Gastroesophageal sphincter (tissue), 4 donors: ENCODE measurements at regions not wholly inside any gene's neighbourhood (a gene's known extent, or its start where the extent isn't known, plus 50 kb on each side); places are given as distances from the start of the nearest gene placed in this dataset.

Experiments
- ATAC-seq: fragments of 150-250 bp; one replicate; pipeline ENCODE4 v1.9.1; 2016; ENCODE audit warnings: mild to moderate bottlenecking, moderate library complexity
- H3K27ac ChIP-seq, 4 donors: fragments of 200-600 bp; sonication (generic) in 3 of 4; 1 replicate in 3 of 4; 2 replicates in 1 of 4; pipeline ENCODE4 v1.5.1; 2016 to 2019
- H3K27me3 ChIP-seq: fragments of 200-600 bp; sonication (generic); one replicate; pipeline ENCODE4 v1.5.1; 2019
- H3K36me3 ChIP-seq, 2 donors: fragments of 200-600 bp; sonication (generic); one replicate each; pipeline ENCODE4 v1.5.1; 2019; ENCODE audit warnings: control low read depth in 1 of 2
- H3K4me1 ChIP-seq, 3 donors: fragments of 200-600 bp; sonication (generic); 1 replicate in 2 of 3; 2 replicates in 1 of 3; pipeline ENCODE4 v1.5.1; 2016 to 2019; ENCODE audit warnings: control low read depth in 2 of 3
- H3K4me3 ChIP-seq, 2 donors: fragments of 200-600 bp; sonication (generic); one replicate each; pipeline ENCODE4 v1.5.1; 2019; ENCODE audit warnings: mild to moderate bottlenecking in 1 of 2, moderate library complexity in 1 of 2
- H3K9me3 ChIP-seq, 3 donors: fragments of 200-600 bp; sonication (generic); one replicate each; pipeline ENCODE4 v1.5.1; 2017 to 2019; ENCODE audit warnings: control low read depth in 2 of 3
- CTCF ChIP-seq, 4 experiments: fragments of 200-600 bp in 2 of 4; fragments of 450-650 bp in 2 of 4; sonication (generic) in 1 of 4; IDR thresholded peaks; one replicate each; pipeline ENCODE4 v1.5.1; 2017 to 2019; ENCODE audit warnings: antibody characterized with exemption in 4 of 4, mild to moderate bottlenecking in 2 of 4, moderate library complexity in 2 of 4
- EP300 ChIP-seq: sonication (generic); formaldehyde crosslinking; IDR thresholded peaks from one replicate; pipeline ENCODE4 v1.6.1; 2017; ENCODE audit warnings: antibody characterized with exemption, mild to moderate bottlenecking
- POLR2A ChIP-seq, 2 donors: fragments of 450-650 bp; IDR thresholded peaks; one replicate each; pipeline ENCODE4 v1.6.1; 2017; ENCODE audit warnings: antibody characterized with exemption in 2 of 2, mild to moderate bottlenecking in 2 of 2, moderate library complexity in 1 of 2
- POLR2AphosphoS5 ChIP-seq: sonication (generic); formaldehyde crosslinking; IDR thresholded peaks from one replicate; pipeline ENCODE4 v1.6.1; 2017; ENCODE audit warnings: antibody characterized with exemption
- WGBS, 2 donors: methylation state at CpG; one replicate each; pipeline ENCODE4 v1.1.5; 2018; ENCODE audit warnings: low coverage in 1 of 2; 5-methylcytosine and 5-hydroxymethylcytosine counted together

- 53 to 65% methylated on average over 3 of the region's 4 CpGs for WGBS, 2 donors
- H3K36me3 ChIP-seq = no peaks in the 10 kb centered on the region
- H3K27ac ChIP-seq = no peak overlapping the region
- ATAC-seq = no peak
- H3K9me3 ChIP-seq = no peaks in the 10 kb centered on the region
- no peaks in the 10 kb centered on the region for H3K27me3 ChIP-seq
- TF ChIP-seq POLR2A (IDR thresholded peaks at IDR 0.05) (no peak), POLR2AphosphoS5 (no peak), CTCF (IDR thresholded peaks at IDR 0.05) (no peak), EP300 (no peak)
- H3K4me1 ChIP-seq = no peaks in the 10 kb centered on the region
- no peak overlapping the region for H3K4me3 ChIP-seq
These were observed 525.0 kb downstream of the SLC4A3 start for GRCh38 chr2:220152281-220152935.

- Histone ChIP-seq H3K4me1 (no peaks in the 10 kb centered on the region), H3K36me3 (no peaks in the 10 kb centered on the region), H3K27ac (no peak overlapping the region), H3K9me3 (no peaks in the 10 kb centered on the region), H3K27me3 (no peaks in the 10 kb centered on the region), H3K4me3 (no peak overlapping the region)
- ATAC-seq = no peak
- TF ChIP-seq EP300 = no peak
- no peak for TF ChIP-seq POLR2A (IDR thresholded peaks at IDR 0.05)
- TF ChIP-seq POLR2AphosphoS5 = no peak
- WGBS, 2 donors = 91 to 94% methylated on average over 4 of the region's 4 CpGs
These were observed 525.7 kb downstream of the SLC4A3 start for GRCh38 chr2:220153118-220153517.

GRCh38 chr2:220154304-220154703, 526.9 kb downstream of the SLC4A3 start:
- H3K4me1 ChIP-seq = no peaks in the 10 kb centered on the region
- no peak for ATAC-seq
- TF ChIP-seq POLR2AphosphoS5 (no peak), POLR2A (IDR thresholded peaks at IDR 0.05) (no peak), EP300 (no peak), CTCF (IDR thresholded peaks at IDR 0.05) (no peak)
- H3K9me3 ChIP-seq = no peaks in the 10 kb centered on the region
- 17 to 36% methylated on average over 1 of the region's 1 CpG for WGBS, 2 donors
- H3K4me3 ChIP-seq = no peak overlapping the region
- H3K27me3 ChIP-seq = no peaks in the 10 kb centered on the region
- no peaks in the 10 kb centered on the region for H3K36me3 ChIP-seq
- H3K27ac ChIP-seq = no peak overlapping the region

- no peak for TF ChIP-seq POLR2A (IDR thresholded peaks at IDR 0.05)
- no peak for TF ChIP-seq POLR2AphosphoS5
- TF ChIP-seq CTCF (IDR thresholded peaks at IDR 0.05) = no peak
- no peak for TF ChIP-seq EP300
- no peaks in the 10 kb centered on the region for H3K36me3 ChIP-seq
- no peaks in the 10 kb centered on the region for H3K27me3 ChIP-seq
- ATAC-seq = no peak
- H3K9me3 ChIP-seq = peaks cover 0 to 8% (median 0%) of the 10 kb centered on the region in 3 donors
- 86 to 100% methylated on average over 1 of the region's 3 CpGs for WGBS, 2 donors
- H3K4me3 ChIP-seq = no peak overlapping the region
- no peak overlapping the region for H3K27ac ChIP-seq
- H3K4me1 ChIP-seq = no peaks in the 10 kb centered on the region
These were observed 529.9 kb downstream of the SLC4A3 start for GRCh38 chr2:220157312-220157711.

- Histone ChIP-seq H3K4me3 (no peak overlapping the region), H3K36me3 (no peaks in the 10 kb centered on the region), H3K27ac (no peak overlapping the region), H3K9me3 (peaks cover 0 to 8% (median 0%) of the 10 kb centered on the region in 3 donors), H3K4me1 (no peaks in the 10 kb centered on the region), H3K27me3 (no peaks in the 10 kb centered on the region)
- TF ChIP-seq EP300 = no peak
- TF ChIP-seq POLR2AphosphoS5 = no peak
- no peak for TF ChIP-seq CTCF (IDR thresholded peaks at IDR 0.05)
- no peak for TF ChIP-seq POLR2A (IDR thresholded peaks at IDR 0.05)
- 72 to 81% methylated on average over 2 of the region's 2 CpGs for WGBS, 2 donors
- no peak for ATAC-seq
These were observed 532.3 kb downstream of the SLC4A3 start for GRCh38 chr2:220159738-220160137.
